ENCODE measurements at regions not wholly inside any gene's neighbourhood (a gene's known extent, or its start where the extent isn't known, plus 50 kb on each side); places are given as distances from the start of the nearest gene placed in this dataset.

DNA sequence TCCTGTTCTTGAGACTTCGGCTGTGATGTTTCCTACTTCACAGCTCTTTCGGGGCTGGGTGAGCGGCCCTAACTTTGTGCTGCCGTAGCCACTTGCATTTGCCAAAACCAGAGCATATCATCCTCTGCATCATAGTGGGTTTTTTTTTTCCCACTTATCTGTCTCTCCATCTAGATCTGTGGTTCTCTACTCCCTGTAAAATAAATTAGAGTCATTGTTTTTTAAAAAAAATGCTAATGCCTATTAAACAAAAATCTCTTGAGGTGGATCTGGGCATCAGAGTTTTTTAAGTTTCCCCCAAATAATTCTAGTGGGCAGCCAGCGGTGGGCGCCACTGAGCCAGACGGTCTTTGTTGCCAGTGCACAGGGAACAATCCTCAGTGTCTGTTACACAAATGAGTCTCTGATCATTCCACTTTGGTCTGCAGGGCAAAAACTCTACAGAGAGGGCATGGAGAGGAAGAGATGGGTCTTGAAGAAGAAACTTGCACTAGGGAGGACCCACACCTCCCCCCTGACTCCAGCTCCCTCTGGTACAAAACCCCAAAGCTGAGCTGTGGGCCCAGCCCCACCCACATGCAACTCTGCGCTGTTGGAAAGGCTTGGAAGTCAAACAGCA is 62.4 kb upstream of the BCL2L14 start:
- TF ChIP-seq POLR2A (IDR thresholded peaks at IDR 0.05): no peak
- TF ChIP-seq, protein P1, sequence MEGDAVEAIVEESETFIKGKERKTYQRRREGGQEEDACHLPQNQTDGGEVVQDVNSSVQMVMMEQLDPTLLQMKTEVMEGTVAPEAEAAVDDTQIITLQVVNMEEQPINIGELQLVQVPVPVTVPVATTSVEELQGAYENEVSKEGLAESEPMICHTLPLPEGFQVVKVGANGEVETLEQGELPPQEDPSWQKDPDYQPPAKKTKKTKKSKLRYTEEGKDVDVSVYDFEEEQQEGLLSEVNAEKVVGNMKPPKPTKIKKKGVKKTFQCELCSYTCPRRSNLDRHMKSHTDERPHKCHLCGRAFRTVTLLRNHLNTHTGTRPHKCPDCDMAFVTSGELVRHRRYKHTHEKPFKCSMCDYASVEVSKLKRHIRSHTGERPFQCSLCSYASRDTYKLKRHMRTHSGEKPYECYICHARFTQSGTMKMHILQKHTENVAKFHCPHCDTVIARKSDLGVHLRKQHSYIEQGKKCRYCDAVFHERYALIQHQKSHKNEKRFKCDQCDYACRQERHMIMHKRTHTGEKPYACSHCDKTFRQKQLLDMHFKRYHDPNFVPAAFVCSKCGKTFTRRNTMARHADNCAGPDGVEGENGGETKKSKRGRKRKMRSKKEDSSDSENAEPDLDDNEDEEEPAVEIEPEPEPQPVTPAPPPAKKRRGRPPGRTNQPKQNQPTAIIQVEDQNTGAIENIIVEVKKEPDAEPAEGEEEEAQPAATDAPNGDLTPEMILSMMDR (IDR thresholded peaks at IDR 0.05): no peak

Measured in lower leg skin (tissue), 3 donors.